ENCODE measurements at regions not wholly inside any gene's neighbourhood (a gene's known extent, or its start where the extent isn't known, plus 50 kb on each side); places are given as distances from the start of the nearest gene placed in this dataset.
"Not testable (repeated sequence)": the region's sequence is repeated elsewhere in the genome, so short reads cannot be mapped to it uniquely, and the experiment has no call there.

DNA sequence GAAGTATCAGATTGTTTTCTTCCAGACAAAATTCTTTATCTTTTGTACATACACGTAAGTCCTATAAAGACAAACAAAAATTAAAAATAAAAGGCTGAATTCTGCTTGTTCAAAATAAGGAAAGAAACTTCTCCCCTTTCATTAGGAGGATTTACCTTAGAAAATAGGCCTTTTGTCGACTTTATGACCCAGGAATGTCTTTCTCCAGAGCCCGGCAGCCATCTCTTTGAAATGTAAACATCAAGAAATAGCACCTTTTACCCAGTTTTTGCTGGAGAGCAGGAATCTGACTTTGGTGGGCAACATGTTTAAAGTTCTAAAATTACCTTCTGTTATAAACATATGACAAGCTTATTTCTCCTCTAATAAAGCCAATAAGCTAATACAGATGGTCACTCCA, 373.0 kb upstream of the FTMT start:
- DNase-seq (ENCODE audit: low spot score), result no peak

DNA sequence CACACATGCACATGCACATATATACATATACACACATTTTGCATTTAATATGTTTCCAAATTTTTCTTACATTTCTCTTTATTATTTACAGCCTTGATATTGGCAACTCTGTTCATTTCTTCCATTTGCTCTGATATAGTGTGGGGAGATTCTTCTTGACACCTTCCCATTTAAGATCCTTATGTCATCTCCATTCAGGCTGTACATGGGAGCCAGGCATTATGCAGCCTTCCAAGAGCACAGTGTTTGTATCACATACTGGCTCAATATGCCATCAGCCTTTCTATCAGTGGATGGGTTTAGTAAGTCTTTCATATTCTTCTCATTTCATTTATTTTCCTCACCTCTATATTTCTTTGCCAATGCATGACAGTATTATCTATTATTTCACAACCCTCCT, 372.3 kb upstream of the FTMT start:
- no peak for DNase-seq (ENCODE audit: low spot score)

GRCh38 chr5:121485281-121485680, 366.4 kb upstream of the FTMT start:
- no peak for DNase-seq (ENCODE audit: low spot score)

DNA sequence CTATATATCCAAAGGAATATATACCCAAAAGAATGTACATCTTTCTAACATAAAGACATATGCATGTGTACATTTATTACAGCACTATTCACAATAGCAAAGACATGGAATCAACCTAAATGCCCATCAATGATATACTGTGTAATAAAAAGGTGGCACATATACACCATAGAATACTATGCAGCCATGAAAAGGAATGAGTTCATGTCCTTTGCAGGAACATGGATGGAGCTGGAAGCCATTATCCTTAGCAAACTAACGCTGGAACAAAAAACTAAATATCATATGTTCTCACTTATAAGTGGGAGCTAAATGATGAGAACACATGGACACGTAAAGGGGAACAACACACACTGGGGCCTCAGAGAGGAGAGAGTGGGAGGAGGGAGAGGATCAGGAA, 365.7 kb upstream of the FTMT start:
- not testable (repeated sequence) for DNase-seq (ENCODE audit: low spot score)

- no peak for DNase-seq (ENCODE audit: low spot score)
These were observed 361.7 kb upstream of the FTMT start for GRCh38 chr5:121489972-121490371.

DNA sequence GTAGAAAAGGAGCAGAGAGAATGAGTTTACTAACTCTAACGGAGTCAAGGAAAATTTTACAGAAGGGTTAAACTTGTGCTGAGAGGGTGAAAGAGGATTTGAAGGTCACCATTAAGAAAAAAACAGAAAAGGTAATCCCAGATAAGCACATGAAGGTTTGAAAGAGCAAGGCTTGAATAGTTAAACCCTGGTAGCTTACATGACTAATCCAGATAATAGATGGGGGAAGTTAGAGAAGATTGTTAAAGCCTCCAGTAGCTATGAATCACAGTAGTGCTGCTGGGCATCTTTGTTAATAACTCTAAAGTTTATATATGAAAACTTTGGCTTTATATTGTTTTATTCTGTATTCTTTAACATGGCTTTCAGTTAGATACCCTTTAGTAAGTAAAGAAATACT, 354.5 kb upstream of the FTMT start:
- peak; percentile 53 for DNase-seq (ENCODE audit: low spot score)

GRCh38 chr5:121500310-121500709, 351.4 kb upstream of the FTMT start:
- peak; percentile 18 for DNase-seq (ENCODE audit: low spot score)

- peak; percentile 40 for DNase-seq (ENCODE audit: low spot score)
These were observed 348.4 kb upstream of the FTMT start for GRCh38 chr5:121503111-121503840.

DNA sequence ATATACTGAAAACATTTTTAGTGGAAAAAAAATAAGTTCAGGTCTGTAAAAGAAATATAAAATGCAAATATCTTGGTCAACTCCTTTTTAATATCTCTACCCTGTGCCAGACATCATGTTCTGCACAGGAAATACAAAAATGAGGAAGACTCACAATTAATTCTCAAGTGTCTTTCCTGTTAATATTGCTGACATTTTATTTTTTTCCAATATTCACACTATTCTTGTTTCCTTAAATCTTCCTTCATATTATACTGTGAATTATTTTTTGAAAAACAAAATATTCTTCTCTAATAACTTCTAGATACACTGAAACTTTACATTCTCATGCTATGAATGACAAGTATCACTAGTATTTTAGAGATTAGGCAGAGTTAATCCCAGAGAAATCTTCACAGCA, 334.7 kb upstream of the FTMT start:
- no peak for DNase-seq (ENCODE audit: low spot score)

DNA sequence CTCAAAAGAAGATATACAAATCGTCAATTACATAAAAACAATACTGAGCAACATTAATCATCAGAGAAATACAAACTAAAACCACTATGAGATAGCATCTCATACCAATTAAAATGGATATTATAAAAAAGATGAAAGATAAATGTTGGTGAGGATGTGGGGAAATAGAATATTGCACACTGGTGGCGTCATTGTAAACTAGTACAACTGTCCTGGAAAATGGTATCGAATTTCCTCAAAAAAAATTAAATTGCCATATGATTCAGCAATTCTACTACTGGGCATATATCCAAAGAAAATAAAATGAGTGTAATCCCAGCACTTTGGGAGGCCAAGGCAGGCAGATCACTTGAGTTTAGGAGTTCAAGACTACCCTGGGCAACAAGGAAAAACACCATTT, 326.0 kb upstream of the FTMT start:
- DNase-seq (ENCODE audit: low spot score), result no peak

DNA sequence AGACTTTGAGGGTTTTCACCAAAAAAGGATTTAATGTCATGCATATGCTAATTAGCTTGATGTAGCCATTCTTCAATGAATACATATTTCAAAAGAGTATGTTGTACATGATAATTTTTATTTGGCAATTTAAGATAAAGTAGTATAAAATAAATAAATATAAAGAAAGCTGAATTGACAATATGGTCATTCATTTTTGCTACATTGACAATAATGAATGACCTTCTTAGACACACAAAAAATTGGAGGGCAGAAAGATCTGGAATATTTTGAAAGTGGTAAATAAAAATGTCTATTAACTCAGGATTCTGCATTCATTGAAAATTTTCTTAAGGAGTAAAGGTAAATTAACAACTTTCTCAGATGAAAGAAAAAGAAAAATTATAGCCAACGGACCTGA, 324.8 kb upstream of the FTMT start:
- DNase-seq (ENCODE audit: low spot score), result no peak

GRCh38 chr5:121533814-121534213, 317.9 kb upstream of the FTMT start:
- peak; percentile 72 for DNase-seq (ENCODE audit: low spot score)

DNA sequence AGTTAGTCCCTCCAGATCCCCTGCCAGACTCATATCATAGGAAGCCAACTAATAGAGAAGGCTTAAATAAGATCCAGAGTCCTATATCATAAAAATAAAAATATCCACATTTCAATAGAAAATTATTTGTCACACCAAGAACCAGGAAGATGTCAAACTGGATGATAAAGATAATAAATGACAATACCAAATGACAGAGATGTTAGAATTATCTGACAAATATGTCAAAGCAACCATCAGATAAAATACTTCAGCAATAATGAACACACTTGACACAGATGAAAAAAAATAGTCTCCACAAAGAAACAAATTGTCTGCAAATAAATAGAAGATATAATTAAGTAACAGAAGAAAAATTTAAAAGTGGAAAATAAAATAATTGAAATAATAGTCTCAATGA, 300.7 kb upstream of the FTMT start:
- no peak for DNase-seq (ENCODE audit: low spot score)

GRCh38 chr5:121559832-121560231, 291.9 kb upstream of the FTMT start:
- no peak for DNase-seq (ENCODE audit: low spot score)

GRCh38 chr5:121572061-121572460, 279.6 kb upstream of the FTMT start:
- DNase-seq (ENCODE audit: low spot score), result no peak

DNA sequence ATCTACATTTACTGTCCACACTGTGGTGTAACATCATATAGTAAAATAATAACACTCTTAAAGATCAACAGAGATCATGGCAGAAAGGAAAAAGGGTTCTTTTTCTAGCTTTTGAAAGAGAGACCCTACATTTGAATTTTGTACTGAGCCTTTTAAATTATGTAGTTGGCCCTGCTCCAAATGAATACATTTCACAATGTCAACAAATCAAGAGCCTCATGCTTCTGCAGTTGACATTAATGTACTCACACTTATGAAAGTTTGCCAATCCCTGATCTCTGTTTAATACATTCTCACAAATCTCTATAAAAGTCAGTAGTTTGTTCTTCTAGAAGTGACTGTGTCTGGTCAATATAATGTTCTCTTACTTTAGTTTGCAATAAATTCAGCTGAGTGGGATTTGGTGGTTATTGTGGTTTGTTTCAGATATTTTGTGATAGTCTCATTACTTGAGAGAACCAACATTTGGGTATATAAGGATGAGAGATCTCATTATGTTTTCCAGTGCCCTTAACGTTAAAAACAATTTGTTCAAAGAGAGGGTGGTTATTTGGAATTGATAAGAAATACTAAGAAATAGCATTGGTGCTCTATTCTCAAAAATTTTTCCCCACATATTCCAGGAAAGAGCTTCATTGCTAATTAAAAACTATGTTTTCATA, 277.8 kb upstream of the FTMT start:
- peak; percentile 69 for DNase-seq (ENCODE audit: low spot score)

- no peak for DNase-seq (ENCODE audit: low spot score)
These were observed 270.1 kb upstream of the FTMT start for GRCh38 chr5:121581588-121581987.

DNA sequence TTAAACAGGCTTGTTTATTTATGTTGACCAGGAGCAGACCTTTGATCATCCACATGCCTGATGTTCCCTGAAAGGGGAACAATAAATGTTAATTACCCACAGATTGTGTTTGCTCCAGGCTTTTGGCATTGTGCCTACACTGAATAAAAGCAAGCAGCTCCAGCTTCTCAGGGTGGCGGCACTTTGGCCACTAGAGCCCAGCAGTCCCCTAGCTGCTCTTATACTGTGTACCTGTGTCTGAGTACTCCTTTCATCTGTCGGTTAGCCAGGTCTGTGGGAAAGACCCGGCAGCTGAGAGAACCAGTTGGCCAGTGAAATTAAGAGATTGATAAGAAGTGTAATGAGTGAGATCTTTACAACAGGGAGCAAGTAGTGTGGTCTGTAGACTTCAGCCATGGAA, 254.8 kb upstream of the FTMT start:
- no peak for DNase-seq (ENCODE audit: low spot score)

DNA sequence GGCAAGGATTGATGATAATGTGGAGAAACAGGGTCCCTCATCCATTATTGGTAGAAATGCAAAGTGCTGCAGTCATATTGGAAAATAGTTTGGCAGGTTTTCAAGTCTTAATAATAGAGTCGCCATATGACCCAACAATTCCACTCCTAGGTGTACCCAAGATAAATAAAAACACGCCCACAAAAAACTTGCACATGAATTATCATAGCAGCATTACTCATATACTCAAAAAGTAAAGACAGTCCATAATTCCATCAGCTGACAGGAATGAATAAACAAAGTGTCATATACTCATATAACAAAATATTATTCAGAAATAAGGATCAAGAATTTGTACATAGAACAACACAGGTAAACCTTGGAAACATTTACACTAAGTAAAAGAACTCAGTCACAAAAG, 242.9 kb upstream of the FTMT start:
- DNase-seq (ENCODE audit: low spot score), result no peak

DNA sequence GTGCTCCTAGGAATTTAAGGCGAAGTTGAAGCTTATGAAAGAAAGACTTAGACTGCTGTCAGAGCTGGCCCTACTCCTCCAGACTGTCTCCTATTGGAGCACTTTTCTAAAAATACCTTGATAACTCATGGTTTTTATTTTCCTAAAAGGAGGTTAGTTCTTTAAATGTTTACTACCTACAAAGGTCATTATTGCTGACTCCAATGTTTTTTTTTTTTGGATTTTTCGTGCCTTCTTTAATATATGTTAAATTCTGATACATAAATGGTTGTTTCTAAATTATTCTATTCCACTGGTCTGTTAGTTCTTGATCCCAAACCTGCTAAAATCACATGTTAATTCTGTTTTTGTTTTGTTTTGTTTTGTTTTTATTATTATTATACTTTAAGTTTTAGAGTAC, 227.6 kb upstream of the FTMT start:
- no peak for DNase-seq (ENCODE audit: low spot score)

DNA sequence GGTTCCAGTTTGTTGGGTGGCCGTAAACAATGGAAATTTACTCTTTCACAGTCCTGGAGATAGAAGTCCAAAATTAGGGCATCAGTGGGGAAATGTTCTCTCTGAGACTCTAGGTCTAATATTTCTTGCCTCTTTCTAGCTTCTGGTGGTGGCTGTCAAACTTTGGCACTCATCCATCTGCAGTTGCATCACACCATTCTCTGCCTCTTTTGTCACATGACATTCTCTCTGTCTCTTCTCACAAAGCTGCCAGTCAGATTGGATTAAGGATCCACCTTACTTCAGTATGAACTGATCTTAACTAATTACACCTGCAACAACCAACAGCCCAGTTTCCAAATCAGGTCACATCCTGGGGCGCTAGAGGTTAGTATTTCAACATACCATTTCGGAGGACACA, 222.9 kb upstream of the FTMT start:
- DNase-seq (ENCODE audit: low spot score), result no peak

DNA sequence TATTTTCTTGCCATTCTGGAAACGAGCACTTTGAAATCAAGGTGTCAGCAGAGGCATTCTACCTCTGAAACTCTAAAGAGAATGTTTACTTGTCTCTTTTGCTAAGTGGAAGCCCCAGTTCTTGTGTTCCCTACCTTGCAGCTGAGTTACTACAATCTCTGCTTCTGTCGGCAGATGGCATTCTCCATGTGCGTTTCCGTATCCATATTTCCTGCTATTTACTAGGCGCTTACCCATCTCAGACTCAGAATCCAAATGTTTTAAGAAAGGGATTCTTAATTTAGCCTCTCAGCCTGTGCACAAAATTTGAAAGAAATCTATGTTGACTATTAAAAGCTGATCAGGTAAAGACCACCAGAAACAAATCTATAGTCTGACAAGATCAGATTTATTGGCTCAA, 221.3 kb upstream of the FTMT start:
- peak; percentile 54 for DNase-seq (ENCODE audit: low spot score)

DNA sequence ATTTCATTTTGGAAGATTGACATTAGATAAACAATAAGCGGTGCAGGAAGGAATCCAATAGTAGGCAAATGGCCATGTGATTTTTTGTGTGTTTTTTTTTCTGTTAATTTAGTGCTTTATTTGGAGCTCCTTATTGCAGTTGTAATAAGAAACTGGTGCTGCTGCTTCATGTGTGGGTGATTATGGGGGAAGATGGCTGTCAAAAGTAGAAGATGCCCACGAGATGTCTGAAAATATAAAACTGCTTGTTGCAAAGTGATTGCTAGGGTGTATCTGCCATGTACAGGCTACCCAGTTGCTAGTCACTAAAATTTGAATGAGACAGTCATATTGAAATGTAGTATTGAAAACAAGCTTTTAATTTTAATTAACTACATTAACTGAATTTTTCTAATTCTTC, 216.7 kb upstream of the FTMT start:
- no peak for DNase-seq (ENCODE audit: low spot score)

- DNase-seq (ENCODE audit: low spot score), result no peak
These were observed 213.6 kb upstream of the FTMT start for GRCh38 chr5:121638126-121638525.
